Gastroesophageal sphincter (tissue), 4 donors: ENCODE measurements at regions not wholly inside any gene's neighbourhood (a gene's known extent, or its start where the extent isn't known, plus 50 kb on each side); places are given as distances from the start of the nearest gene placed in this dataset.

Experiments used
- ATAC-seq: fragments of 150-250 bp; one replicate; pipeline ENCODE4 v1.9.1; 2016; ENCODE audit warnings: mild to moderate bottlenecking, moderate library complexity
- H3K27ac ChIP-seq, 4 donors: fragments of 200-600 bp; sonication (generic) in 3 of 4; 1 replicate in 3 of 4; 2 replicates in 1 of 4; pipeline ENCODE4 v1.5.1; 2016 to 2019
- H3K27me3 ChIP-seq: fragments of 200-600 bp; sonication (generic); one replicate; pipeline ENCODE4 v1.5.1; 2019
- H3K36me3 ChIP-seq, 2 donors: fragments of 200-600 bp; sonication (generic); one replicate each; pipeline ENCODE4 v1.5.1; 2019; ENCODE audit warnings: control low read depth in 1 of 2
- H3K4me1 ChIP-seq, 3 donors: fragments of 200-600 bp; sonication (generic); 1 replicate in 2 of 3; 2 replicates in 1 of 3; pipeline ENCODE4 v1.5.1; 2016 to 2019; ENCODE audit warnings: control low read depth in 2 of 3
- H3K4me3 ChIP-seq, 2 donors: fragments of 200-600 bp; sonication (generic); one replicate each; pipeline ENCODE4 v1.5.1; 2019; ENCODE audit warnings: mild to moderate bottlenecking in 1 of 2, moderate library complexity in 1 of 2
- H3K9me3 ChIP-seq, 3 donors: fragments of 200-600 bp; sonication (generic); one replicate each; pipeline ENCODE4 v1.5.1; 2017 to 2019; ENCODE audit warnings: control low read depth in 2 of 3
- CTCF ChIP-seq, 4 experiments: fragments of 200-600 bp in 2 of 4; fragments of 450-650 bp in 2 of 4; sonication (generic) in 1 of 4; IDR thresholded peaks; one replicate each; pipeline ENCODE4 v1.5.1; 2017 to 2019; ENCODE audit warnings: antibody characterized with exemption in 4 of 4, mild to moderate bottlenecking in 2 of 4, moderate library complexity in 2 of 4
- EP300 ChIP-seq: sonication (generic); formaldehyde crosslinking; IDR thresholded peaks from one replicate; pipeline ENCODE4 v1.6.1; 2017; ENCODE audit warnings: antibody characterized with exemption, mild to moderate bottlenecking
- POLR2A ChIP-seq, 2 donors: fragments of 450-650 bp; IDR thresholded peaks; one replicate each; pipeline ENCODE4 v1.6.1; 2017; ENCODE audit warnings: antibody characterized with exemption in 2 of 2, mild to moderate bottlenecking in 2 of 2, moderate library complexity in 1 of 2
- POLR2AphosphoS5 ChIP-seq: sonication (generic); formaldehyde crosslinking; IDR thresholded peaks from one replicate; pipeline ENCODE4 v1.6.1; 2017; ENCODE audit warnings: antibody characterized with exemption
- WGBS, 2 donors: methylation state at CpG; one replicate each; pipeline ENCODE4 v1.1.5; 2018; ENCODE audit warnings: low coverage in 1 of 2; 5-methylcytosine and 5-hydroxymethylcytosine counted together

DNA sequence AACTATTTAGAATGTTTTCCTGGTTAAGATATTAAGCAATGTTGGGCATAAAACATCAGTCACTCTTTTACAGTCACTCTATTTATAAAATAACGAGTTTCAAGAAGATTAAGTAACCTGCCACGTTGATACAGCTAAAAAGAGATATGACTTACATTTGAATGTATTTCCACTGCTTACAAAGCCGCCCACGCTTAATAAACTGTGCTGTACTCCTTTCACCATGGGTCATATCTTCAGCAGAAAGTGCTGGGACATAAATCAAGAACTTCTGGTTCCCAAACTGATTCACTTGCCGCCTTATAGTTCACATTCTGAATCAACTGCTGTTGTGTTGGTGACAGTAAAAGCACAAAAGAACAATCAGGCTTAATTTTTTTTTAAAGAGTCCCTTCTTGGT is 666.7 kb downstream of the NCAM2 start:
- Histone ChIP-seq H3K9me3 (no peaks in the 10 kb centered on the region), H3K36me3 (no peaks in the 10 kb centered on the region), H3K4me3 (no peak overlapping the region), H3K27ac (no peak overlapping the region), H3K4me1 (no peaks in the 10 kb centered on the region), H3K27me3 (no peaks in the 10 kb centered on the region)
- WGBS, 2 donors, result 43 to 58% methylated on average over 5 of the region's 5 CpGs
- ATAC-seq, result no peak
- TF ChIP-seq EP300 (no peak), CTCF (IDR thresholded peaks at IDR 0.05) (no peak), POLR2A (IDR thresholded peaks at IDR 0.05) (no peak), POLR2AphosphoS5 (no peak)

GRCh38 chr21:21666689-21667088 is 668.5 kb downstream of the NCAM2 start:
- Histone ChIP-seq H3K36me3 (no peaks in the 10 kb centered on the region), H3K27me3 (no peaks in the 10 kb centered on the region), H3K9me3 (no peaks in the 10 kb centered on the region), H3K27ac (no peak overlapping the region), H3K4me1 (no peaks in the 10 kb centered on the region), H3K4me3 (no peak overlapping the region)
- WGBS, 2 donors, result 70 to 83% methylated on average over 1 of the region's 1 CpG
- TF ChIP-seq EP300 (no peak), CTCF (IDR thresholded peaks at IDR 0.05) (no peak), POLR2AphosphoS5 (no peak), POLR2A (IDR thresholded peaks at IDR 0.05) (no peak)
- no peak for ATAC-seq

DNA sequence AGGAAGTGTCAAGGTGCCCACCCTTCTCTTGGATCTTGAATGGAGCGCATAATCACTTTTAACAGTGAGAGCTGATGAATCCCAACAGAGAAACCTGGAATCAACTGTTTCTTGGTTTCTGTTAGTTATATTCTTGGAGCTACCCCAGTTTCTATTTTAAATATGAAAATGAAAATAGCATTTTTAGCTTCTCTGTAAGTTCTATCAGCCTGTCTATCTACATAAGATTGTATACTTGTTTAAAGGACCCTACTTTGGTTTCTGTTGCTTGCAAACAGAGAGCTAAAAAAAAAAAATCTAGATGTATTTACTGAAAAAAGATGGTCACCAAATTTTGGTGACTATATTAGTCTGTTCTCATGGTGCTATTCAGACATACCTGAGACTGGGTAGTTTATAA is 670.0 kb downstream of the NCAM2 start:
- no peaks in the 10 kb centered on the region for H3K4me1 ChIP-seq
- H3K9me3 ChIP-seq, result no peaks in the 10 kb centered on the region
- ATAC-seq, result no peak
- no peak overlapping the region for H3K4me3 ChIP-seq
- H3K36me3 ChIP-seq, result no peaks in the 10 kb centered on the region
- 88 to 92% methylated on average over 1 of the region's 1 CpG for WGBS, 2 donors
- H3K27me3 ChIP-seq, result no peaks in the 10 kb centered on the region
- no peak overlapping the region for H3K27ac ChIP-seq
- no peak for TF ChIP-seq CTCF (IDR thresholded peaks at IDR 0.05)
- no peak for TF ChIP-seq POLR2AphosphoS5
- TF ChIP-seq EP300, result no peak
- TF ChIP-seq POLR2A (IDR thresholded peaks at IDR 0.05), result no peak

DNA sequence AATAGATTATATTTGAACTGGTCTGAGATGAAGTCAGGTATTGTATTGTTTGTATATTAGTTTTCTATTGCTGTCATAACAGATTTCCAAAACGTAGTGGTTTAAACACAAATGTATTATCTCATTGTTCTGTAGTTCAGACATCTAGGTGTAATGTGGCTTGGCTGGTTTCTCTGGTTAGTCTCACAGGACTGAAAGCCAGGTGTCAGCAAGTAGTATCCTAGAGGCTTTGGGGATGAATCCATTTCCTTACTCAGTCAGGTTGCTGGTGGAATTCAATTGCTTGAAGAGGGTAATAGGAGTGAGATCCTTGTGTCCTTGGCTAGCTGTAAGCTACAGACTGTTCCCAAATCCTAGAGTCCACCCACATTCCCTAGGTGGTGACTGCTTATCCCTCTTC is 675.8 kb downstream of the NCAM2 start:
- no peaks in the 10 kb centered on the region for H3K4me1 ChIP-seq
- no peaks in the 10 kb centered on the region for H3K36me3 ChIP-seq
- ATAC-seq, result no peak
- H3K27me3 ChIP-seq, result no peaks in the 10 kb centered on the region
- no peak overlapping the region for H3K27ac ChIP-seq
- H3K4me3 ChIP-seq, result no peak overlapping the region
- 53 to 63% methylated on average over 1 of the region's 1 CpG for WGBS, 2 donors
- TF ChIP-seq POLR2AphosphoS5 (no peak), POLR2A (IDR thresholded peaks at IDR 0.05) (no peak)
- peaks cover 0 to 4% (median 0%) of the 10 kb centered on the region in 3 donors for H3K9me3 ChIP-seq

GRCh38 chr21:21675601-21676000 is 677.4 kb downstream of the NCAM2 start:
- no peak for TF ChIP-seq EP300
- no peak for TF ChIP-seq POLR2A (IDR thresholded peaks at IDR 0.05)
- TF ChIP-seq POLR2AphosphoS5, result no peak
- no peak for TF ChIP-seq CTCF (IDR thresholded peaks at IDR 0.05)
- no peaks in the 10 kb centered on the region for H3K27me3 ChIP-seq
- no peak overlapping the region for H3K27ac ChIP-seq
- no peak for ATAC-seq
- no peaks in the 10 kb centered on the region for H3K4me1 ChIP-seq
- 63 to 65% methylated on average over 5 of the region's 5 CpGs for WGBS, 2 donors
- peaks cover 0 to 9% (median 0%) of the 10 kb centered on the region in 3 donors for H3K9me3 ChIP-seq
- no peaks in the 10 kb centered on the region for H3K36me3 ChIP-seq
- no peak overlapping the region for H3K4me3 ChIP-seq
